Stimulated activated naive CD8-positive, alpha-beta T cell treated with anti-CD3 and anti-CD28 coated beads, Interleukin-15, amount 100 ng/mL, for 72 hours (primary cell): ENCODE measurements at regions not wholly inside any gene's neighbourhood (a gene's known extent, or its start where the extent isn't known, plus 50 kb on each side); places are given as distances from the start of the nearest gene placed in this dataset.

Experiments
- ATAC-seq: fragments of 150-1000 bp; cut with Tn5 transposase; 2 replicates; pipeline ENCODE4 v1.10.0; 2021; ENCODE audit warnings: mild to moderate bottlenecking, moderate library complexity
- DNase-seq, 2 donors: peaks; one replicate each; pipeline ENCODE4 v3.0.0; 2021 to 2022
- H3K27ac Mint-ChIP-seq, 2 donors: one replicate each; pipeline ENCODE4 v1.8.0; 2022; ENCODE audit warnings: mild to moderate bottlenecking in 2 of 2, mixed read lengths in 2 of 2, moderate library complexity in 2 of 2
- H3K27me3 Mint-ChIP-seq: one replicate; pipeline ENCODE4 v1.8.0; 2022; ENCODE audit warnings: mixed read lengths
- H3K4me1 Mint-ChIP-seq: one replicate; pipeline ENCODE4 v1.8.0; 2022; ENCODE audit warnings: mild to moderate bottlenecking, mixed read lengths
- H3K4me3 Mint-ChIP-seq, 2 donors: one replicate each; pipeline ENCODE4 v1.8.0; 2022; ENCODE audit warnings: mild to moderate bottlenecking in 2 of 2, mixed read lengths in 2 of 2, moderate library complexity in 1 of 2
- H3K9me3 Mint-ChIP-seq, 2 donors: one replicate each; pipeline ENCODE4 v1.8.0; 2022; ENCODE audit warnings: mixed read lengths in 2 of 2

DNA sequence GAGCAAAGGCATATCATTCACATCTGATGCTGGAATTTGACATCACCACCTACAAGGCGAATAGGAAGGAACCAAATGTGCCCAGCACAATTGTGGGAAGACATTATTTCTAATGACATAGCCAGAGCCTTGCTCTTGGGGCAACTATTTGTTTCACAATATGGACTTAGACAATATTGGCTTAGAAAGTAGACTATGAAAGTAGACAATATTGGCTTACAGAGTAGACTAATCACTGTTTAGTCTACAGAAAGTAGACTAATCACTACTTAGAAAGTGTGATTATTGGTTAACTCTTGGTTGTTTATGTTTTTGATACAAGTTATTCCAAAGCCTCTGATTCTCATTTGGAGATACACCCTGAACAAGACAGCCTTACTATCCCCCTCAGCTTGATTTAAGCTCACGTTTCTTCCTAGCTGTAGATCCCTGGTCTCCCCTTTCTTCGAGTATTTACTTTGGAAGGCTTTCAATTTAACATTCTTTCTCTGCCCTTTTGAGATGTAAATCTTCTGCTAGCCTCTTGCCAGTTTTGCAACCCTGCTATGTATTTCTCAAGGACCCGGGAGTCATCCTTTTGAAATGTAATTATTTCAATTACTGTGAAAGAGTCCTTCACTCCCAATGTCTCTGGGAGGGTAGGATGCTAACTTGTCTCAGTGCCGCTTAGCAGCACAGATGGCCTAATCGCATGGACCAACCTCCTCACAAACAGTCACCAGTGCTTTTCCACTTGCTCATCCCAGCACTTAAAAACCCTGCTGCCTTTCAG lies 843.2 kb downstream of the GALC start:
- ATAC-seq (no peak), DNase-seq (no peak)
- H3K27me3 Mint-ChIP-seq, result no peaks in the 10 kb centered on the region
- peaks cover 7 to 15% of the 10 kb centered on the region in 2 donors for H3K9me3 Mint-ChIP-seq
- H3K4me3 Mint-ChIP-seq, result no peak overlapping the region
- H3K27ac Mint-ChIP-seq, result no peak overlapping the region
- no peaks in the 10 kb centered on the region for H3K4me1 Mint-ChIP-seq

DNA sequence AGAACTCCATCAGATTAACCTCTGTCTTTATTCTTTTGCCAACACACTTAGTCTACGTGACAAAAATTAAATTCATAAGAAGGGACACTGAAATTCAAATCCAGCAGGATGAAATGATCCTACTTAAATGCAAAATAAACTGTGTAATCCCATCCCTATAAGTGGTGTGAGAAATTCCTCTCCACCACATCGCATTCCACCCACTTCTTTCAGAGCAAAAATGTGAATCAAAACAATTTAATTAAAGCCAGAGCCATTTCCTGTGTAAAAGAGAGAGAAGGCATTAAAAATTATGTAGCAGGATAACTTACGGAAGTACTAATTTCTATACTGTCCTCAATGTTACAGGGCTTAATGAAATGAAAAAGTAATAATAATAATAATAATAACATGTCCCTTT lies 844.3 kb downstream of the GALC start:
- H3K9me3 Mint-ChIP-seq, result peaks cover 7 to 15% of the 10 kb centered on the region in 2 donors
- H3K27me3 Mint-ChIP-seq, result no peaks in the 10 kb centered on the region
- H3K27ac Mint-ChIP-seq, result no peak overlapping the region
- no peak for DNase-seq
- no peak for ATAC-seq
- no peak overlapping the region for H3K4me3 Mint-ChIP-seq
- no peaks in the 10 kb centered on the region for H3K4me1 Mint-ChIP-seq

DNA sequence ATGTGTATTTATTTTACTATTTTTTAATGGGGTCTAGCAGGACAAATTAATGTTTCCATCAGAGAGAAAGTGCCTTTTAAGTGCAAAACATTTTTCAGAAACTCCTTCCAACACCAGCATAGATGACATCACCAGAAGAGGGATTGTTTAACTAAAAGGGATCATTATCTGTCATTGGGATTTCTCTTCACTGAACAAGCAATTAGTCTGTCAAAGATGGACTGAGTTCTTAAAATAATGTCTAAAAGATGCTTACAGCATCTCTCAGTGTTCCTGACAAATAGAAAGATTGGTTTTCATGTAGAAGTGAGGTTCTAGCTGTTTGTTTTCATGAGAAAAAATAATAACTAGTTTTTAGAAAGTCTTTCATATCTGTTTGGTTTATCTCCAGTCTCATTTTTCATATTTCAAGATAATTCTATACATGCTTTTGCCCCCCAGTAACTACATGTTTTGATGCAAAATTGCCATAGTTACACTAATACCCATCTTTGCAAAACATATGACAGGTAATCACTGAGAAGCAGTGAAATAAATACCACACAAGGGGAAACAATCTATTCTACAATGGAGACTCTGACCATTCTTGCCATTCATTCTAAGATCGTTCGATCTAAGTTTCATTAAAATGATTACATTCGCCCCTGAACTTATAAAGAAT lies 850.3 kb downstream of the GALC start:
- H3K4me1 Mint-ChIP-seq, result no peaks in the 10 kb centered on the region
- ATAC-seq, result no peak

DNA sequence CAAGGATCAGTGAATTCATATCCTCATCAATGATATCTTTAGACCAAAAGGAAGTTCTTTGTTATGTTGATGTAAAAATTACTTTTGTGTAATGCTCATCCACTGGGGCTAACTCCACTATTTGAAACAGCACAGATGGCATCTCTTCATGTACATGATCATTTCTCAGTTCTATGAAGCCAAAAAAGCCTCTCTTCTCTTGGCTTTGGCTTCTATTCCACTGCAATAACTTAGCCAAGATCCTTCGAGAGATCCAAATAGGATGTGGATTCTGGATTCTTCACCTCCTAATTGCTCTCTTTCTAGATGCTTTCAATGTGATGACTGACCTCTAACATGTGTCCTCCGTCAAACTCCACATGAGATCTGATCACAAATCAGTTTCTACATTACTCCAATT lies 851.2 kb downstream of the GALC start:
- DNase-seq (no peak), ATAC-seq (no peak)
- H3K4me3 Mint-ChIP-seq, result no peak overlapping the region
- H3K4me1 Mint-ChIP-seq, result no peaks in the 10 kb centered on the region
- no peaks in the 10 kb centered on the region for H3K27me3 Mint-ChIP-seq
- H3K9me3 Mint-ChIP-seq, result peaks cover 0 to 21% of the 10 kb centered on the region in 2 donors
- no peak overlapping the region for H3K27ac Mint-ChIP-seq

More for the DNA sequence above, 850.3 kb downstream of the GALC start:
- no peak overlapping the region for H3K4me3 Mint-ChIP-seq
- H3K9me3 Mint-ChIP-seq, result peaks cover 0 to 21% of the 10 kb centered on the region in 2 donors
- H3K27me3 Mint-ChIP-seq, result no peaks in the 10 kb centered on the region
- no peak for DNase-seq
- no peak overlapping the region for H3K27ac Mint-ChIP-seq

DNA sequence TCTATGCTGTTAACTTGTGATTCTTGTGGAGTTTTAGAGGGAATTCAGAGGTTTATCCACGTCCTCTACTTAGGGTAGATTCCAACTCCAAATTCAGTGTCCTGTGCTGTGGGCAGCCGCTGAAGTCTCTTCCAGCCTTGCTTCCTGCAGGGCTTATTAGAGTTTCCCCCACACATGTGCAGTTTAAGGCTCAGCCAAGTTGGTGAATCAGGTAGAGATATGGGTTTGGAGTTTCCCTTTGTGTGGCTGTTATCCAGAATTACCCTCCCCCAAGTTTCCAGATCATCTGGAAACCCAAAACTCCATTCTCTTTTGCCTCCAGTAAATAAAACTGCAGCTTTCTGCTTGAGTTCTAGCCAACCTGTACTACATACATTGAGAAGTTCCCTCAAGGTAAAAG lies 853.7 kb downstream of the GALC start:
- H3K27me3 Mint-ChIP-seq, result no peaks in the 10 kb centered on the region
- DNase-seq (no peak), ATAC-seq (no peak)
- peaks cover 7 to 23% of the 10 kb centered on the region in 2 donors for H3K9me3 Mint-ChIP-seq
- H3K27ac Mint-ChIP-seq, result no peak overlapping the region
- H3K4me1 Mint-ChIP-seq, result no peaks in the 10 kb centered on the region
- no peak overlapping the region for H3K4me3 Mint-ChIP-seq

DNA sequence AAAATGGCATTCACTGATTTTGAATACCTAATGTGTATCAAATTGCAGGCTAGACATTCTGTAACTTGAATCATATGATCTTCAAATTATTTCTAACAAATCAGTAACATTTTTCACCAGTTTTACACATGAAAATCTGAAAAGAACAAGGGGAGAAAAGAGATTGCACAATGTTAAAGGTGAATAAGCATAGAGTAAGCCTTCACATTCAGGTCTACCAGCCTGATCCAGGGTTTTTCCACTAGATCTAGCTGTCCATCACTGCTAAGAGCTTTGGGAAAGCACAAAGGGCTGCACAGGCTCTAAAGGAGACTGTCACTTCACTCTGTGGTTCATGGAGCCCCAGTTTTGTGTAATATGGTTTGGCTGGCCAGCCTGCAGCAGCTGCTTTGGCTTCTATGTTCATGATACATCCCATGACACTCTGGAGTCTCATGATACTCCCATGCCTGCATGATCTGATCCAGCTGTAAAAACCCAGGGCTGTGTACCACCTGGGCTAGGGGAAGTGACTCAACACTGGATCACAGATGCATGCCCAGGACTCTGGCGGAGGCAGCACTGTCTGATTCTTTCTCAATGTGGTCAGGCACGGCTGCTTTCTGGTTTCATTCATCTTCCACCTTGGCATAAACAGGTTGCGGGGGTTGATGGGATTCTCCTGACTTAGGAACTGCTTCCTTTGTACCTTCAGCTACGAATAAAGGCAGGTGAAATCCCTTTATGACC lies 859.7 kb downstream of the GALC start:
- Mint-ChIP-seq H3K9me3 (peaks cover 7% of the 10 kb centered on the region in 2 donors), H3K27ac (no peak overlapping the region), H3K4me1 (no peaks in the 10 kb centered on the region), H3K27me3 (no peaks in the 10 kb centered on the region), H3K4me3 (no peak overlapping the region)
- no peak for DNase-seq
- ATAC-seq, result no peak

DNA sequence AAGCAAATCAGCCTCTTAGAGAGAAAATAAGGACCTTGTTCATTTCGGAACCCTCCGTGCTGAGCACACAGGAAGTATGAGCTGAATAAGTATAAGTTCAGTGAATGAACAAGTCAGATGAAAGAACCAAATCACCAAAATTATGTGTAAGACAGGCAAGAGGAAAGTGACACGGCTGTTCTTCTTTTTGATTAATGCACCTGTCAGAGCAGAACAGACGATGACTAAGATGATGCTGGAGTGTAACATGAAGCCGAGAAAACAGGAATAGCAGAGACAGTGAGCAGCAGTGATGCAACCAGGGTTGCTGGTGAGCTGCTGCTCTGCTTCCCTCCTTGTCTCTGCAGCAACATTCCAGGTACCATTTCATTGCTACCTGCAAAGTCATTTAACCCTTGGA lies 861.1 kb downstream of the GALC start:
- peaks cover 7% of the 10 kb centered on the region in 2 donors for H3K9me3 Mint-ChIP-seq
- no peak overlapping the region for H3K27ac Mint-ChIP-seq
- no peak for DNase-seq
- ATAC-seq, result no peak
- no peak overlapping the region for H3K4me3 Mint-ChIP-seq
- H3K4me1 Mint-ChIP-seq, result no peaks in the 10 kb centered on the region
- H3K27me3 Mint-ChIP-seq, result no peaks in the 10 kb centered on the region

DNA sequence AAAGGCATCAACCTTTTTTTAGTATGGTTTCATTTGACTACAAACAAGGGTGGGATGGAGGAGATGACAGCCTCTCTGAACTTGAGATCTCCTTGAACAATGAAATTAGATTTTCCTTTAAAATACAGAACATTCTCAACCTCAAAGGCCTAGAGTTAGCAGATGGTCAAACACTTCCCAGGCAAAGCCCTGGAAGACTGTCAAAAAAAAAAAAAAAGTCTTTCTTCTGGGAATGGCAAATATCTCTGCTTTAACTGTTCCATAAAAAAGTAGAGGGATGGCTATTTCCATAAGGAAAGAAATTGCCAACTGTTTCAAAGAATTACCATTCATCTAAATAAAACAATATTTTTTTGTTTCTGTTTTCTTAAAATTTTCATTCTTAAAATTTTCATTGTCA lies 870.8 kb downstream of the GALC start:
- no peak for DNase-seq
- Mint-ChIP-seq H3K9me3 (peaks cover 5% of the 10 kb centered on the region in 2 donors), H3K27me3 (no peaks in the 10 kb centered on the region), H3K4me3 (no peak overlapping the region), H3K27ac (no peak overlapping the region), H3K4me1 (no peaks in the 10 kb centered on the region)
- no peak for ATAC-seq

DNA sequence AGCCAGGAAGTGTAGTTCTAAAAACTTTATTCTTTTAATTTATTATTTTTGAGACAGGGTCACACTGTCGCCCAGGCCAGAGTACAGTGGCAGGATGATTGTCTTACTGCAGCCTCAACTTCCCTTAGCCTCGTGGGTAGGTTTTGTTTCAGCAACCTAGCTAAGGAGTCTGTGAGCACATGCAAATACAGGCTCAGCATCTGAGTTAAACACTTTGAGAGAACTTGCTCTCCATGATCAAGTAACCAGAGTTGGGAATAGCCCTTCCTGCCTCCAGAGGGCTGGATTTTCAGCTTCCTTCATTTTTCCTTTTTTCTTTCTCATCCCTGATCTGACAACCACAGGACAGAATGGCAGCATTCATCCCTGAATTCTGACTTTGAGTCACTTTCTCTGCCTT lies 871.3 kb downstream of the GALC start:
- Mint-ChIP-seq H3K4me1 (no peaks in the 10 kb centered on the region), H3K4me3 (no peak overlapping the region), H3K27me3 (no peaks in the 10 kb centered on the region), H3K27ac (no peak overlapping the region), H3K9me3 (peaks cover 5% of the 10 kb centered on the region in 2 donors)
- ATAC-seq (no peak), DNase-seq (no peak)

DNA sequence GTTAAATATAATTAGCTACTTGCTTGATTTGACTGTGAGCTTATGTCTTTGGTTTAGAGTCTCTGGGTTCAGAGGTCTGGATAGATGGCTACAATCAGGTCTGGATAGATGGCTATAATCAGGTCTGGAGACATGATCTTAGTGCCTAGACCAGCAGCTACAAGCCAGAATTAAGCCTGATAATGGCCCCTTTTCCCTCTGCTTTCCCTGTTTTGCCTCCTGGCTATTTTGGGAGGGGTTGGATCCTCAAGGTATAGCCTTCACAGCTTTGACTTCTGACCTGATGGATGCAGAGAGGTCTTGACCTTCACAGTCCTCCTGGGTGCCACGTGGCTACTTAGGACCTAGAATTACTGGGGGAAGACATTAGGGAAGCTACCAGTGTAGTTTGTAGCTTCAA lies 877.7 kb downstream of the GALC start:
- no peak overlapping the region for H3K4me3 Mint-ChIP-seq
- ATAC-seq (no peak), DNase-seq (no peak)
- peaks cover 0 to 5% of the 10 kb centered on the region in 2 donors for H3K9me3 Mint-ChIP-seq
- H3K27me3 Mint-ChIP-seq, result no peaks in the 10 kb centered on the region
- no peaks in the 10 kb centered on the region for H3K4me1 Mint-ChIP-seq
- H3K27ac Mint-ChIP-seq, result no peak overlapping the region

DNA sequence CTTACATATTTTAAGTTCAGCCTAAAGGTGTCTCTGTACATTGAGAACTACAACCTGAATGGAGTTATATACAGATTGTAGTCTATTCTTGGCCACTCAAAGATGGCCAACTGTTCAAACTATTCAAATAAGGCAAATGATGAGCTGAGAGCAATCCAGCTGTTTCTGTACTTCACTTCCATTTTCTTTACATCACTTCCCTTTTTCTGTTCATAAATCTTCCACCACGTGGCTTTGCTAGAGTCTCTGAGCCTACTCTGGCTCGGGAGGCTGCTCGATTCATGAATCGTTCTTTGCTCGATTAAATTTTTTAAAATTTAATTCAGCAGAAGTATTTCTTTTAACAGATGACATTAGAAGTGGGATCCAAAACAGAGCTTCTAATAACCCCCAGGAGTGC lies 879.7 kb downstream of the GALC start:
- H3K27me3 Mint-ChIP-seq, result no peaks in the 10 kb centered on the region
- no peak for ATAC-seq
- no peaks in the 10 kb centered on the region for H3K4me1 Mint-ChIP-seq
- H3K9me3 Mint-ChIP-seq, result peaks cover 0 to 10% of the 10 kb centered on the region in 2 donors
- DNase-seq, result no peak
- H3K4me3 Mint-ChIP-seq, result no peak overlapping the region
- peak overlapping the region in 1 of 2 donors; percentile 27 for H3K27ac Mint-ChIP-seq

DNA sequence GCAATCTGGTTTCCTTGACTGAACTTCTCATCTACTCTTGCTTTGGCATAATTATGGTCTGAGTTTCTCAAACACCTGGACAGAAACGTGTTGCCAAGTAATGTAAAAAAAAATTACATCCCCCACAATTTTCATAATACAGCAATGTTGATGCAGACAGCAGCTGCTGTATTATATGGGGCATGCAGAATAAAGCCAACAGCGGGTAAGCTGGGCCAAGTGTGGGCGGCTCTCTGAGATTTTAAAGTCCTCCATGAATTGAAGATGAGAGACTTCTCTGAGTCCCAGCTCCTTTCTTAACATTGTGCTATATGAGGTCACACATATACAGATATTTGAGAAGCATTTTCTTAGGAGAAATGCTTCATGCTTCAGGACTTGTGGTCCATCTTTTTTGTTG lies 881.2 kb downstream of the GALC start:
- ATAC-seq (no peak), DNase-seq (no peak)
- Mint-ChIP-seq H3K27ac (no peak overlapping the region), H3K9me3 (peaks cover 0 to 16% of the 10 kb centered on the region in 2 donors), H3K27me3 (no peaks in the 10 kb centered on the region), H3K4me1 (no peaks in the 10 kb centered on the region), H3K4me3 (no peak overlapping the region)

DNA sequence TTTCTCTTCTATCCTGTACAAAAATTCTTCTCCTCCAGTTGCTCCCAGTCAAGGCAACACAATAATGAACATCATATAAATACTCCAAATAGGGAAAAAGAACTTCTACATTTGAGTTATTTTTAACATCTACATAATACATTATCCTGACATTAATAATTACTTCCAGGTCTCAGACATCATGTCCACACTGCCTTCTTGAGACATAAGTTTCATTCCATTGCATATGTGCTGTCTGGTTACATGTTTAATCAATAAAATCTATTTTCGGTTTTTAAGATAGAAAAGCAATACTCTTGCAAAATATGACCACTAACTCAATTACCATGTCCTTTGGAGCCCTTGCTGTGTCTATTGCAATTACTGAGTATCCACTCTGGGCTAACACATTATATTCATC lies 881.9 kb downstream of the GALC start:
- Mint-ChIP-seq H3K27ac (no peak overlapping the region), H3K9me3 (peaks cover 0 to 16% of the 10 kb centered on the region in 2 donors), H3K4me1 (no peaks in the 10 kb centered on the region), H3K27me3 (no peaks in the 10 kb centered on the region), H3K4me3 (no peak overlapping the region)
- no peak for ATAC-seq
- DNase-seq, result no peak

DNA sequence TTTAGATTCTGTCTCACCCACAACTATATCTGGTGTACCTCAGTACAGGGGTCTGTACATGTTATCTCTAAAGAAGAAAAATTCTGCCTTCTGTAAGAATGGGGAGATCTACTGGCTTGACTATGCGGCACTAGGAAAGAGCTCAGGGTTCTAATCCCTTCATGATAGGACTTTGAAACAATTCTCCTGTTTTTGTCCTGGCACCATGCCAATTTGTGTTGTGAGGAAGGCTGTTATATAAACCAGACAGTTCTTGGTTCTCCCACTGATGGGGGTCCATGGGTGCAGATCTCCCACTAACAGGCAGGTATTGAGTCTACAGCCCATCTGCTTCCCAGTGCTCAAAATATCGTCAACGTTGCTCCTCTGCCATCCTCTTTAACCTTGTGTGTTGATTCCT lies 883.7 kb downstream of the GALC start:
- no peak for ATAC-seq
- no peak overlapping the region for H3K27ac Mint-ChIP-seq
- no peak overlapping the region for H3K4me3 Mint-ChIP-seq
- no peaks in the 10 kb centered on the region for H3K4me1 Mint-ChIP-seq
- no peaks in the 10 kb centered on the region for H3K27me3 Mint-ChIP-seq
- H3K9me3 Mint-ChIP-seq, result peaks cover 0 to 16% of the 10 kb centered on the region in 2 donors
- no peak for DNase-seq

DNA sequence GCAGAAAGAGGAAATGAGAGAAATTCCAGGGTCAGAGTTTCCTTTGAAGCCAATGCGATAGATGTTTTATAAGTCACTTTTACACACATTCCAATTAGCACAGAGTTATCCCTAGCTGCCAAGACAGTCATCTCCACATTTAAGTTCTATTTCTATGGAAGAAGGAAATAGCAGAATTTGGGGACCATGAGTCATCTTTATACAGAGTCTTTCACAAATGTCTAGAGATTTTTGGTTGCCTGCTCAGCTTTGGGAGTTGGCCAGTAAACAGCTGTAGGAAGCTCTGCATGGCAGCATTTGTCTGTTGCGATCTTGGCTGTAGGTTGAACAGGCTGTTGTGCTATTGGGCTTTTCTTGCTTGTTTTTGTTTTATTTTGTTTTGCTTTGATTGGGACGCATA lies 884.3 kb downstream of the GALC start:
- no peaks in the 10 kb centered on the region for H3K27me3 Mint-ChIP-seq
- no peak overlapping the region for H3K27ac Mint-ChIP-seq
- peaks cover 0 to 16% of the 10 kb centered on the region in 2 donors for H3K9me3 Mint-ChIP-seq
- DNase-seq (no peak), ATAC-seq (no peak)
- no peaks in the 10 kb centered on the region for H3K4me1 Mint-ChIP-seq
- no peak overlapping the region for H3K4me3 Mint-ChIP-seq

DNA sequence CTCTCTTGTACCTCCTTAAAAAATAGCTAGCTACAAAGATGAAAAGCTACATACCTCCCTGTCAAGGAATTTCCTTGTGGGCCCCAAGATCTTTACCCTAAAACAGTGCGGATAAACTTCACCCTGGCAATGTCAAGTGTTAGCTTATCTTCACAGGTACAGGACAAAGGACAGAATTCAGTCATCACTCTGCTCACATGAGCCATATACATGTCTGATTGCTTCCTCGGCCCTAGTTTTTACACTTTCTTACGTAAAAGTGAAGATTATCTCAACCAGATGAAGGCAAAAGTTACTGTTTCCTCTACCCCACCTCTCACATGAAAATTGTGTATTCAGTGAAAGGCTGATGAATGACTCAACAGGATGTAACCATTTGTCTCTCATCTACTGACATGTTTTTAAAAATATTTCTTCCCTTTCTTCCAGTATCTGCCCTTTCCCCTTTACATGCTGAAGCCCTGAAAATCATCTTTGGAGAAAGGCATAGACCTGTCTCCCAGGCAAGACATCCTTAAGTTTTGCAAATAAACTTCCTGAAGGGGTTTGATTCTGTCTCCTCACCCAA lies 890.1 kb downstream of the GALC start:
- H3K9me3 Mint-ChIP-seq, result peaks cover 0 to 15% of the 10 kb centered on the region in 2 donors
- no peak for DNase-seq
- no peak overlapping the region for H3K4me3 Mint-ChIP-seq
- H3K27me3 Mint-ChIP-seq, result no peaks in the 10 kb centered on the region
- H3K27ac Mint-ChIP-seq, result no peak overlapping the region
- no peak for ATAC-seq
- H3K4me1 Mint-ChIP-seq, result no peaks in the 10 kb centered on the region
